ENCODE measurements at regions not wholly inside any gene's neighbourhood (a gene's known extent, or its start where the extent isn't known, plus 50 kb on each side); places are given as distances from the start of the nearest gene placed in this dataset.
A peak's percentile ranks its signal among the peaks of the same experiment; 100 is the strongest.

- in situ Hi-C loops (cut with MboI): no loop called here
- no peak overlapping the region for H3K9ac ChIP-seq (ENCODE audit: insufficient read depth in 1 of 2, low read depth in 2 of 2, low read length in 2 of 2)
- 8% methylated on average over 1 of the region's 1 CpG for WGBS (ENCODE audit: insufficient coverage, low coverage, missing lambda C conversion rate)
- no peaks in the 10 kb centered on the region for H3K27me3 ChIP-seq (ENCODE audit: control insufficient read depth in 2 of 2, insufficient read depth in 2 of 2, low read length in 2 of 2)
- POLR2A ChIA-PET: no interaction called here
- intact Hi-C loops (cut with micrococcal nuclease): no loop called here
- no peaks in the 10 kb centered on the region for H3K9me1 ChIP-seq (ENCODE audit: control insufficient read depth, insufficient read depth, low read length)
- DNase-seq (ENCODE audit: extremely low read depth in 1 of 4, low spot score in 3 of 4) (no peak), FAIRE-seq (peak; percentile 26), ATAC-seq (no peak)
- H2AFZ ChIP-seq (ENCODE audit: low read depth, low read length): no peak overlapping the region
- H3K4me2 ChIP-seq (ENCODE audit: insufficient read depth, low read length): no peak overlapping the region
- H3K27ac ChIP-seq (ENCODE audit: extremely low read depth, low read depth, low read length): no peak overlapping the region
- no TSS peak for BruUV-seq (replicated peaks)
- H3K36me3 ChIP-seq (ENCODE audit: control insufficient read depth, insufficient read depth, low read length): no peaks in the 10 kb centered on the region
- H3K79me2 ChIP-seq (ENCODE audit: control insufficient read depth, insufficient read depth, low read length): no peaks in the 10 kb centered on the region
- CTCF ChIA-PET (ENCODE audit: low intra/inter-chr PET ratio): no interaction called here
- H3K4me1 ChIP-seq (replicated peaks in 1 of 2; ENCODE audit: control insufficient read depth in 2 of 2, insufficient read depth in 2 of 2, low read length in 2 of 2): no peaks in the 10 kb centered on the region
- H4K20me1 ChIP-seq (replicated peaks; ENCODE audit: control insufficient read depth, insufficient read depth, low read length): no peaks in the 10 kb centered on the region
- no peak overlapping the region for H3K4me3 ChIP-seq
- H3K9me3 ChIP-seq (replicated peaks; ENCODE audit: control insufficient read depth, insufficient read depth, low read depth, low read length): no peaks in the 10 kb centered on the region; the same call in 1 of the 2 replicates
- TF ChIP-seq KHSRP (IDR thresholded peaks at IDR 0.05) (no peak), NCOR1 (IDR thresholded peaks at IDR 0.05) (no peak), ZNF668 (CRISPR knock-in tag; IDR thresholded peaks at IDR 0.05) (no peak), RBM15 (IDR thresholded peaks at IDR 0.05; ENCODE audit: insufficient read depth, low read length) (no peak), STAG1 (CRISPR knock-in tag; IDR thresholded peaks at IDR 0.05; ENCODE audit: borderline replicate concordance) (no peak), RERE (CRISPR knock-in tag; IDR thresholded peaks at IDR 0.05; ENCODE audit: borderline replicate concordance) (no peak)
- TF ChIP-seq, protein P1, sequence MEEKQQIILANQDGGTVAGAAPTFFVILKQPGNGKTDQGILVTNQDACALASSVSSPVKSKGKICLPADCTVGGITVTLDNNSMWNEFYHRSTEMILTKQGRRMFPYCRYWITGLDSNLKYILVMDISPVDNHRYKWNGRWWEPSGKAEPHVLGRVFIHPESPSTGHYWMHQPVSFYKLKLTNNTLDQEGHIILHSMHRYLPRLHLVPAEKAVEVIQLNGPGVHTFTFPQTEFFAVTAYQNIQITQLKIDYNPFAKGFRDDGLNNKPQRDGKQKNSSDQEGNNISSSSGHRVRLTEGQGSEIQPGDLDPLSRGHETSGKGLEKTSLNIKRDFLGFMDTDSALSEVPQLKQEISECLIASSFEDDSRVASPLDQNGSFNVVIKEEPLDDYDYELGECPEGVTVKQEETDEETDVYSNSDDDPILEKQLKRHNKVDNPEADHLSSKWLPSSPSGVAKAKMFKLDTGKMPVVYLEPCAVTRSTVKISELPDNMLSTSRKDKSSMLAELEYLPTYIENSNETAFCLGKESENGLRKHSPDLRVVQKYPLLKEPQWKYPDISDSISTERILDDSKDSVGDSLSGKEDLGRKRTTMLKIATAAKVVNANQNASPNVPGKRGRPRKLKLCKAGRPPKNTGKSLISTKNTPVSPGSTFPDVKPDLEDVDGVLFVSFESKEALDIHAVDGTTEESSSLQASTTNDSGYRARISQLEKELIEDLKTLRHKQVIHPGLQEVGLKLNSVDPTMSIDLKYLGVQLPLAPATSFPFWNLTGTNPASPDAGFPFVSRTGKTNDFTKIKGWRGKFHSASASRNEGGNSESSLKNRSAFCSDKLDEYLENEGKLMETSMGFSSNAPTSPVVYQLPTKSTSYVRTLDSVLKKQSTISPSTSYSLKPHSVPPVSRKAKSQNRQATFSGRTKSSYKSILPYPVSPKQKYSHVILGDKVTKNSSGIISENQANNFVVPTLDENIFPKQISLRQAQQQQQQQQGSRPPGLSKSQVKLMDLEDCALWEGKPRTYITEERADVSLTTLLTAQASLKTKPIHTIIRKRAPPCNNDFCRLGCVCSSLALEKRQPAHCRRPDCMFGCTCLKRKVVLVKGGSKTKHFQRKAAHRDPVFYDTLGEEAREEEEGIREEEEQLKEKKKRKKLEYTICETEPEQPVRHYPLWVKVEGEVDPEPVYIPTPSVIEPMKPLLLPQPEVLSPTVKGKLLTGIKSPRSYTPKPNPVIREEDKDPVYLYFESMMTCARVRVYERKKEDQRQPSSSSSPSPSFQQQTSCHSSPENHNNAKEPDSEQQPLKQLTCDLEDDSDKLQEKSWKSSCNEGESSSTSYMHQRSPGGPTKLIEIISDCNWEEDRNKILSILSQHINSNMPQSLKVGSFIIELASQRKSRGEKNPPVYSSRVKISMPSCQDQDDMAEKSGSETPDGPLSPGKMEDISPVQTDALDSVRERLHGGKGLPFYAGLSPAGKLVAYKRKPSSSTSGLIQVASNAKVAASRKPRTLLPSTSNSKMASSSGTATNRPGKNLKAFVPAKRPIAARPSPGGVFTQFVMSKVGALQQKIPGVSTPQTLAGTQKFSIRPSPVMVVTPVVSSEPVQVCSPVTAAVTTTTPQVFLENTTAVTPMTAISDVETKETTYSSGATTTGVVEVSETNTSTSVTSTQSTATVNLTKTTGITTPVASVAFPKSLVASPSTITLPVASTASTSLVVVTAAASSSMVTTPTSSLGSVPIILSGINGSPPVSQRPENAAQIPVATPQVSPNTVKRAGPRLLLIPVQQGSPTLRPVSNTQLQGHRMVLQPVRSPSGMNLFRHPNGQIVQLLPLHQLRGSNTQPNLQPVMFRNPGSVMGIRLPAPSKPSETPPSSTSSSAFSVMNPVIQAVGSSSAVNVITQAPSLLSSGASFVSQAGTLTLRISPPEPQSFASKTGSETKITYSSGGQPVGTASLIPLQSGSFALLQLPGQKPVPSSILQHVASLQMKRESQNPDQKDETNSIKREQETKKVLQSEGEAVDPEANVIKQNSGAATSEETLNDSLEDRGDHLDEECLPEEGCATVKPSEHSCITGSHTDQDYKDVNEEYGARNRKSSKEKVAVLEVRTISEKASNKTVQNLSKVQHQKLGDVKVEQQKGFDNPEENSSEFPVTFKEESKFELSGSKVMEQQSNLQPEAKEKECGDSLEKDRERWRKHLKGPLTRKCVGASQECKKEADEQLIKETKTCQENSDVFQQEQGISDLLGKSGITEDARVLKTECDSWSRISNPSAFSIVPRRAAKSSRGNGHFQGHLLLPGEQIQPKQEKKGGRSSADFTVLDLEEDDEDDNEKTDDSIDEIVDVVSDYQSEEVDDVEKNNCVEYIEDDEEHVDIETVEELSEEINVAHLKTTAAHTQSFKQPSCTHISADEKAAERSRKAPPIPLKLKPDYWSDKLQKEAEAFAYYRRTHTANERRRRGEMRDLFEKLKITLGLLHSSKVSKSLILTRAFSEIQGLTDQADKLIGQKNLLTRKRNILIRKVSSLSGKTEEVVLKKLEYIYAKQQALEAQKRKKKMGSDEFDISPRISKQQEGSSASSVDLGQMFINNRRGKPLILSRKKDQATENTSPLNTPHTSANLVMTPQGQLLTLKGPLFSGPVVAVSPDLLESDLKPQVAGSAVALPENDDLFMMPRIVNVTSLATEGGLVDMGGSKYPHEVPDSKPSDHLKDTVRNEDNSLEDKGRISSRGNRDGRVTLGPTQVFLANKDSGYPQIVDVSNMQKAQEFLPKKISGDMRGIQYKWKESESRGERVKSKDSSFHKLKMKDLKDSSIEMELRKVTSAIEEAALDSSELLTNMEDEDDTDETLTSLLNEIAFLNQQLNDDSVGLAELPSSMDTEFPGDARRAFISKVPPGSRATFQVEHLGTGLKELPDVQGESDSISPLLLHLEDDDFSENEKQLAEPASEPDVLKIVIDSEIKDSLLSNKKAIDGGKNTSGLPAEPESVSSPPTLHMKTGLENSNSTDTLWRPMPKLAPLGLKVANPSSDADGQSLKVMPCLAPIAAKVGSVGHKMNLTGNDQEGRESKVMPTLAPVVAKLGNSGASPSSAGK (IDR thresholded peaks at IDR 0.05): no peak
These were observed 216.4 kb downstream of the FSIP2 start for GRCh38 chr2:185955050-185955449.
